ENCODE measurements at regions not wholly inside any gene's neighbourhood (a gene's known extent, or its start where the extent isn't known, plus 50 kb on each side); places are given as distances from the start of the nearest gene placed in this dataset.

- DNase-seq (no peak), ATAC-seq (no peak)
- H3K4me3 ChIP-seq: no peak overlapping the region
- intact Hi-C loops (cut with DNase I): no loop called here
- H3K27ac ChIP-seq: no peak overlapping the region
- TF ChIP-seq CTCF (IDR thresholded peaks at IDR 0.05): no peak
- no peaks in the 10 kb centered on the region for H3K36me3 ChIP-seq (ENCODE audit: insufficient read depth in 1 of 2, low read depth in 1 of 2)
- no peaks in the 10 kb centered on the region for H3K4me1 ChIP-seq
- no peaks in the 10 kb centered on the region for H3K27me3 ChIP-seq (ENCODE audit: insufficient read depth in 3 of 3, low read length in 2 of 3)
- no peaks in the 10 kb centered on the region for H3K9me3 ChIP-seq
- 53 to 69% (median 61%) methylated on average over 1 of the region's 1 CpG for WGBS, 3 donors
Observed at GRCh38 chr5:63805151-63805550, 157.1 kb downstream of the HTR1A start.

- Histone ChIP-seq H3K27me3 (ENCODE audit: insufficient read depth in 3 of 3, low read length in 2 of 3) (no peaks in the 10 kb centered on the region), H3K9me3 (no peaks in the 10 kb centered on the region), H3K4me3 (no peak overlapping the region), H3K4me1 (no peaks in the 10 kb centered on the region), H3K27ac (no peak overlapping the region), H3K36me3 (ENCODE audit: insufficient read depth in 1 of 2, low read depth in 1 of 2) (no peaks in the 10 kb centered on the region)
- DNase-seq (no peak), ATAC-seq (no peak)
- no peak for TF ChIP-seq CTCF (IDR thresholded peaks at IDR 0.05)
- WGBS, 3 donors: 60 to 81% (median 77%) methylated on average over 1 of the region's 1 CpG
- intact Hi-C loops (cut with DNase I): no loop called here
Observed at GRCh38 chr5:63803165-63803564, 159.1 kb downstream of the HTR1A start.

- DNase-seq: no peak
- no peaks in the 10 kb centered on the region for H3K27me3 ChIP-seq (ENCODE audit: insufficient read depth in 3 of 3, low read length in 2 of 3)
- no peaks in the 10 kb centered on the region for H3K9me3 ChIP-seq
- H3K4me3 ChIP-seq: no peak overlapping the region
- no peak for TF ChIP-seq CTCF (IDR thresholded peaks at IDR 0.05)
- intact Hi-C loops (cut with DNase I): no loop called here
- no peaks in the 10 kb centered on the region for H3K4me1 ChIP-seq
- 52 to 57% (median 53%) methylated on average over 2 of the region's 2 CpGs for WGBS, 3 donors
- H3K36me3 ChIP-seq (ENCODE audit: insufficient read depth in 1 of 2, low read depth in 1 of 2): no peaks in the 10 kb centered on the region
- ATAC-seq: no peak
- H3K27ac ChIP-seq: no peak overlapping the region
Observed at GRCh38 chr5:63794979-63795378, 167.3 kb downstream of the HTR1A start.

GRCh38 chr5:63794296-63794695 is 167.9 kb downstream of the HTR1A start:
- TF ChIP-seq CTCF (IDR thresholded peaks at IDR 0.05): no peak
- intact Hi-C loops (cut with DNase I): no loop called here
- H3K36me3 ChIP-seq (ENCODE audit: insufficient read depth in 1 of 2, low read depth in 1 of 2): no peaks in the 10 kb centered on the region
- no peaks in the 10 kb centered on the region for H3K27me3 ChIP-seq (ENCODE audit: insufficient read depth in 3 of 3, low read length in 2 of 3)
- H3K4me3 ChIP-seq: no peak overlapping the region
- no peak overlapping the region for H3K27ac ChIP-seq
- H3K4me1 ChIP-seq: no peaks in the 10 kb centered on the region
- no peak for ATAC-seq
- H3K9me3 ChIP-seq: no peaks in the 10 kb centered on the region
- no peak for DNase-seq

GRCh38 chr5:63774939-63775338 is 187.3 kb downstream of the HTR1A start:
- ATAC-seq (no peak), DNase-seq (no peak)
- 96 to 100% (median 100%) methylated on average over 1 of the region's 1 CpG for WGBS, 3 donors
- Histone ChIP-seq H3K36me3 (ENCODE audit: insufficient read depth in 1 of 2, low read depth in 1 of 2) (no peaks in the 10 kb centered on the region), H3K27ac (no peak overlapping the region), H3K4me1 (no peaks in the 10 kb centered on the region), H3K4me3 (no peak overlapping the region), H3K27me3 (ENCODE audit: insufficient read depth in 3 of 3, low read length in 2 of 3) (no peaks in the 10 kb centered on the region), H3K9me3 (no peaks in the 10 kb centered on the region)
- intact Hi-C loops (cut with DNase I): no loop called here
- no peak for TF ChIP-seq CTCF (IDR thresholded peaks at IDR 0.05)
